ENCODE measurements at regions not wholly inside any gene's neighbourhood (a gene's known extent, or its start where the extent isn't known, plus 50 kb on each side); places are given as distances from the start of the nearest gene placed in this dataset.

GRCh38 chr21:17003763-17004373 lies 509.0 kb upstream of the CXADR start:
- DNase-seq (no peak), ATAC-seq (no peak)
- Histone ChIP-seq H3K27me3 (no peaks in the 10 kb centered on the region), H3K36me3 (no peaks in the 10 kb centered on the region), H3K4me1 (no peaks in the 10 kb centered on the region), H3K9me3 (peaks cover 0 to 20% (median 0%) of the 10 kb centered on the region in 11 donors), H3K27ac (no peak overlapping the region), H3K4me3 (peak overlapping the region in 4 of 10 donors; percentile 1 to 27 (median 16))
- TF ChIP-seq CTCF (IDR thresholded peaks at IDR 0.05), result no peak
- WGBS, 2 donors, result 47 to 62% methylated on average over 3 of the region's 3 CpGs
- intact Hi-C loops (cut with DNase I), result no loop called here

DNA sequence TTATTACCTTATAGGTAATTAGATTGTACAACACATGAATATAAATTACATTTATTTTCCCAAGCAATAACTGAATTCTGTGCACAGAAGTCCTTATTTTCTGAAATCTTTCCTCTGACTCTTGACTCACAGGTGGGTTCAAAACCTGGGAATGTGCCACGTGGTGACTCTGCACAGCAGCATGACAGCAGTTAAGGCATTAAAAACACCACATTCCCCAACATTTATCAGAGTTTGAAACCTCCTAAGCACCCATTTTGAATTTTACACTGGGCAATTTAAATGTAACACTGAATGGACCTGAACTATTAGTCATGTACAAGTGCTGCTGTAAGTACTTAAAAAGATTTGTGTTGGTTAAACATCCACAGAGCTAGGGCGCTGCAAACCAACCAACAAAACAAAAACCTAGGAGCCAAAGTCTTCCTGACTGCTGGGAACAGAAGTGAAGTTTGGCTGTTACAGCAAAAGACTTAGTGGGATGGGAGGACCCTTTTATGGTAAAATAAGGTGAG lies 480.6 kb upstream of the CXADR start:
- no peak for DNase-seq
- Histone ChIP-seq H3K27ac (no peak overlapping the region), H3K9me3 (peaks cover 0 to 34% (median 0%) of the 10 kb centered on the region in 11 donors), H3K4me3 (no peak overlapping the region), H3K36me3 (no peaks in the 10 kb centered on the region), H3K4me1 (no peaks in the 10 kb centered on the region), H3K27me3 (no peaks in the 10 kb centered on the region)
- ATAC-seq, result no peak
- intact Hi-C loops (cut with DNase I), result no loop called here
- WGBS, 2 donors, result 62 to 81% methylated on average over 2 of the region's 2 CpGs
- no peak for TF ChIP-seq CTCF (IDR thresholded peaks at IDR 0.05)

DNA sequence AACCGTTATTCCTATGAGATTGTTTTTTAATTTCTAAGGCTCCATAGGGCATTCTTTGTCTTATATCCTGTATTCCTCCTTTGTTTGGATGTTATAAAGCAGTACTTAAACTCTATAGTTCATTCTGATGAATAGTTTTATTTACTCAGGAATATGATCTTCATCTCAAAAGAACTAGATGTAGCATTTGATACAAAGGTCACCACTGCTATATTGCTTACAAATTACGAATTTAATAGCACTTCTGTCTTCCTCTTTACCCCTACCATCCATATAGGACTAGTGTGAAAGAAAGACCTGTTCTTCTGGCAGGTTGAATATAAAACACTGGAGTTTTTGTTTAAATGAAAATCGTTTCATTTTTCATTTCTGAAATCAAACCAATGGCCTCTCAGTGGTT lies 468.1 kb upstream of the CXADR start:
- intact Hi-C loops (cut with DNase I), result loop anchor here in 2 of 10 donors (10.0 kb wide), 2 partner anchors 590 to 960 kb away; no protein-coding TSS in a partner anchor
- Histone ChIP-seq H3K4me1 (no peaks in the 10 kb centered on the region), H3K9me3 (peaks cover 0 to 22% (median 0%) of the 10 kb centered on the region in 11 donors), H3K27me3 (no peaks in the 10 kb centered on the region), H3K36me3 (no peaks in the 10 kb centered on the region), H3K27ac (no peak overlapping the region), H3K4me3 (no peak overlapping the region)
- DNase-seq (no peak), ATAC-seq (no peak)
- no peak for TF ChIP-seq CTCF (IDR thresholded peaks at IDR 0.05)
- 79% methylated on average over 3 of the region's 3 CpGs for WGBS, 2 donors

DNA sequence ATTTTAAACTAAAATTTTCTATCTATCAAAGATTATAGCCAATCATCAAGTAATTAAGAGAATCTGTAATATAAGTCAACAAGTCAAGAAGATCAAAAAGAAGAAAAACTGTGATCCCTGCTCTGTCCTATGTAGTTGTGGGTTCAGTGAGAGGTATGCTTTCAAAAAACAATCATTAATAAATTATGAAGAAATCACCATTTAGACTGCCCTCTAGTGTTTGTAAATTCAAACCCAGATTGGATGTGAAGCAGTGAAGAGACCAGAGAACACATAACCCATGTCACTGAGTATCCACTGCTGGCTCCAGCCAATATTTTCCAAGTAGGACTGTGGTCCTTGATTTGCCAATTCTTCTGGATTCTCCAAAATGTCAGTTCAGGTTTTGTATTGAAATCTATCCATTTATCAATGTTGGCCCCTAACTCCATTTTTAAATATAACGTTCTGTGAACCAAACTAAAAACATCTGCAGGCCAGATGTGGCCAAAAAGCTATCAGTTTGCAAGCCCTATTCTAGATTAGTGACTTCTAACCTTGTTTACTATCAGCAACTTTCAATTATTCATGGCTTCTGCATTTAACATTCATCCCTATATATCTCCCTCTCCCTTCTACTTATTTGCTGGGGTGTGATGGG lies 467.5 kb upstream of the CXADR start:
- H3K27me3 ChIP-seq, result no peaks in the 10 kb centered on the region
- no peak overlapping the region for H3K4me3 ChIP-seq
- no peaks in the 10 kb centered on the region for H3K36me3 ChIP-seq
- peaks cover 0 to 17% (median 0%) of the 10 kb centered on the region in 11 donors for H3K9me3 ChIP-seq
- TF ChIP-seq CTCF (IDR thresholded peaks at IDR 0.05), result peak in 7 of 9 donors; percentile 38 to 69 (median 51)
- intact Hi-C loops (cut with DNase I), result loop anchor here in 2 of 10 donors (10.0 kb wide), 2 partner anchors 591 to 961 kb away; no protein-coding TSS in a partner anchor
- H3K4me1 ChIP-seq, result no peaks in the 10 kb centered on the region
- ATAC-seq, result peak in 2 of 8 donors; percentile 41 to 52
- DNase-seq, result no peak
- WGBS, 2 donors, result 44 to 70% methylated on average over 1 of the region's 1 CpG
- H3K27ac ChIP-seq, result no peak overlapping the region
